SK-N-SH (cell line): ENCODE measurements at regions not wholly inside any gene's neighbourhood (a gene's known extent, or its start where the extent isn't known, plus 50 kb on each side); places are given as distances from the start of the nearest gene placed in this dataset.

ENCODE experiments used
- CTCF ChIA-PET: fragments of 300-600, 350-600 bp; formaldehyde crosslinking; extraction: SDS; loops from one replicate; lab custom pipeline; 2021; lab: Yijun Ruan, JAX
- POLR2A ChIA-PET: fragments of 350-600 bp; sonication (Branson Sonifier 250); formaldehyde crosslinking; extraction: SDS; loops from one replicate; lab custom pipeline; 2020; ENCODE audit warnings: antibody characterized with exemption, inconsistent platforms; lab: Yijun Ruan, JAX
- DNase-seq: peaks from one replicate; pipeline ENCODE4 v3.0.0; 2012
- H2AFZ ChIP-seq: fragments of 200-600 bp; sonication (generic); 2 replicates; pipeline ENCODE4 v1.8.1; 2016; ENCODE audit warnings: antibody characterized with exemption, mild to moderate bottlenecking, low read depth
- H3F3A ChIP-seq: fragments of 200-600 bp; sonication (generic); replicated peaks from 2 replicates; pipeline ENCODE3; 2016; ENCODE audit warnings: antibody characterized with exemption, mild to moderate bottlenecking; ENCODE audit not compliant: insufficient read depth
- H3K27ac ChIP-seq, 2 experiments: fragments of 200-500 bp in 1 of 2; fragments of 200-600 bp in 1 of 2; sonication (Bioruptor generic) in 1 of 2; sonication (generic), shearing (Covaris generic) in 1 of 2; 2 replicates each; pipeline versions ENCODE4 v1.5.1 to v1.6.1; 2014 to 2016; ENCODE audit warnings: low read depth in 2 of 2, inconsistent platforms in 1 of 2, low read length in 1 of 2, mild to moderate bottlenecking in 1 of 2, mixed read lengths in 1 of 2
- H3K27me3 ChIP-seq: fragments of 200-600 bp; sonication (generic), shearing (Covaris generic); 2 replicates; pipeline ENCODE4 v1.6.1; 2016; ENCODE audit warnings: mixed run types; ENCODE audit not compliant: insufficient read depth
- H3K36me3 ChIP-seq, 2 experiments: fragments of 200-500 bp in 1 of 2; fragments of 200-600 bp in 1 of 2; sonication (Bioruptor generic) in 1 of 2; sonication (generic) in 1 of 2; replicated peaks in 1 of 2; 2 replicates each; pipeline versions ENCODE3 to v1.5.1; 2014 to 2016; ENCODE audit warnings: low read length in 1 of 2, mild to moderate bottlenecking in 1 of 2; ENCODE audit not compliant: insufficient read depth in 2 of 2, control insufficient read depth in 1 of 2
- H3K4me1 ChIP-seq, 2 experiments: fragments of 200-500 bp in 1 of 2; fragments of 200-600 bp in 1 of 2; sonication (Bioruptor generic) in 1 of 2; sonication (generic), shearing (Covaris generic) in 1 of 2; 2 replicates each; pipeline versions ENCODE4 v1.5.1 to v1.6.1; 2014 to 2016; ENCODE audit warnings: low read depth in 1 of 2, low read length in 1 of 2, mixed run types in 1 of 2; ENCODE audit not compliant: insufficient read depth in 2 of 2, control insufficient read depth in 1 of 2
- H3K4me2 ChIP-seq: fragments of 200-600 bp; sonication (generic), shearing (Covaris generic); 2 replicates; pipeline ENCODE4 v1.6.1; 2017; ENCODE audit warnings: mixed run types
- H3K4me3 ChIP-seq, 2 experiments: fragments of 200-500 bp in 1 of 2; fragments of 200-600 bp in 1 of 2; sonication (Bioruptor generic) in 1 of 2; sonication (generic), shearing (Covaris generic) in 1 of 2; 2 replicates each; pipeline versions ENCODE4 v1.5.1 to v1.8.1; 2014 to 2016; ENCODE audit warnings: low read depth in 2 of 2, inconsistent platforms in 1 of 2, low read length in 1 of 2, mild to moderate bottlenecking in 1 of 2, mixed read lengths in 1 of 2, moderate library complexity in 1 of 2
- H3K79me2 ChIP-seq: fragments of 200-600 bp; sonication (generic); 2 replicates; pipeline ENCODE4 v1.8.1; 2017; ENCODE audit warnings: mild to moderate bottlenecking; ENCODE audit not compliant: insufficient read depth
- H3K9ac ChIP-seq: fragments of 200-600 bp; sonication (generic); 2 replicates; pipeline ENCODE4 v1.6.1; 2017; ENCODE audit warnings: mixed run types
- H3K9me2 ChIP-seq: fragments of 200-600 bp; sonication (generic); 2 replicates; pipeline ENCODE4 v1.6.1; 2017; ENCODE audit warnings: mixed run types
- H3K9me3 ChIP-seq: fragments of 200-600 bp; sonication (generic); 2 replicates; pipeline ENCODE4 v1.6.1; 2017; ENCODE audit warnings: mixed run types, mild to moderate bottlenecking, moderate library complexity
- H4K20me1 ChIP-seq: fragments of 200-600 bp; sonication (generic); 2 replicates; pipeline ENCODE4 v1.6.1; 2017; ENCODE audit warnings: mild to moderate bottlenecking, mixed run types; ENCODE audit not compliant: insufficient read depth
- ELF1 ChIP-seq: IDR thresholded peaks from 2 replicates; pipeline ENCODE4 v1.4.0; 2012
- EP300 ChIP-seq, 2 experiments: IDR thresholded peaks; 2 replicates each; pipeline versions ENCODE4 v1.4.0 to v1.6.1; 2012; ENCODE audit warnings: borderline replicate concordance in 1 of 2, low read depth in 1 of 2, low read length in 1 of 2
- EZH2phosphoT487 ChIP-seq: fragments of 200-600 bp; sonication (generic); IDR thresholded peaks from 2 replicates; pipeline ENCODE4 v1.6.1; 2017; ENCODE audit warnings: low read depth, mixed run types, mild to moderate bottlenecking, antibody characterized with exemption, moderate library complexity, borderline replicate concordance
- FOSL2 ChIP-seq: IDR thresholded peaks from 2 replicates; pipeline ENCODE4 v1.4.0; 2012; ENCODE audit warnings: low read depth, mild to moderate bottlenecking, moderate library complexity, borderline replicate concordance
- FOXM1 ChIP-seq: IDR thresholded peaks from 2 replicates; pipeline ENCODE4 v1.4.0; 2012; ENCODE audit warnings: low read depth, mild to moderate bottlenecking
- IRF3 ChIP-seq: fragments of 150-350 bp; IDR thresholded peaks from 2 replicates; pipeline ENCODE4 v1.6.1; 2016; ENCODE audit warnings: mild to moderate bottlenecking, low read depth, low read length
- JUND ChIP-seq: IDR thresholded peaks from 2 replicates; pipeline ENCODE4 v1.4.0; 2012
- MXI1 ChIP-seq: IDR thresholded peaks from 2 replicates; pipeline ENCODE4 v1.6.1; 2012; ENCODE audit warnings: mild to moderate bottlenecking, low read depth, low read length, improper control_type of control experiment
- NFIC ChIP-seq: IDR thresholded peaks from 2 replicates; pipeline ENCODE4 v1.4.0; 2012; ENCODE audit warnings: borderline replicate concordance
- NRF1 ChIP-seq: IDR thresholded peaks from 2 replicates; pipeline ENCODE4 v1.6.1; 2012; ENCODE audit warnings: low read depth, mild to moderate bottlenecking, low read length
- POLR2AphosphoS5 ChIP-seq: IDR thresholded peaks from 2 replicates; pipeline ENCODE4 v1.6.1; 2012; ENCODE audit warnings: low read depth, low read length
- RCOR1 ChIP-seq: fragments of 150-350 bp; IDR thresholded peaks from 2 replicates; pipeline ENCODE4 v1.6.1; 2017; ENCODE audit warnings: antibody characterized with exemption, low read length
- SMC3 ChIP-seq: IDR thresholded peaks from 2 replicates; pipeline ENCODE4 v1.6.1; 2012; ENCODE audit warnings: low read depth, low read length, improper control_type of control experiment
- TCF12 ChIP-seq: IDR thresholded peaks from 2 replicates; pipeline ENCODE4 v1.4.0; 2012
- TEAD4 ChIP-seq: IDR thresholded peaks from 2 replicates; pipeline ENCODE4 v1.4.0; 2012; ENCODE audit warnings: mild to moderate bottlenecking, borderline replicate concordance; ENCODE audit not compliant: insufficient read depth
- USF2 ChIP-seq: fragments of 150-350 bp; IDR thresholded peaks from 2 replicates; pipeline ENCODE4 v1.6.1; 2017; ENCODE audit warnings: antibody characterized with exemption, low read length, low read depth, borderline replicate concordance
- YY1 ChIP-seq: IDR thresholded peaks from 2 replicates; pipeline ENCODE4 v1.4.0; 2012; ENCODE audit warnings: low read depth, mild to moderate bottlenecking
- WGBS: methylation state at CpG from one replicate; pipeline ENCODE4 v1.1.6; 2017; ENCODE audit warnings: low lambda C conversion rate; 5-methylcytosine and 5-hydroxymethylcytosine counted together
- TF ChIP-seq, protein P1 (sequence below): IDR thresholded peaks from 2 replicates; pipeline ENCODE4; 2012
- TF ChIP-seq, protein P2 (sequence below): IDR thresholded peaks from 2 replicates; pipeline ENCODE4 v1.6.1; 2012; ENCODE audit warnings: mild to moderate bottlenecking, low read depth, low read length, moderate library complexity

DNA sequence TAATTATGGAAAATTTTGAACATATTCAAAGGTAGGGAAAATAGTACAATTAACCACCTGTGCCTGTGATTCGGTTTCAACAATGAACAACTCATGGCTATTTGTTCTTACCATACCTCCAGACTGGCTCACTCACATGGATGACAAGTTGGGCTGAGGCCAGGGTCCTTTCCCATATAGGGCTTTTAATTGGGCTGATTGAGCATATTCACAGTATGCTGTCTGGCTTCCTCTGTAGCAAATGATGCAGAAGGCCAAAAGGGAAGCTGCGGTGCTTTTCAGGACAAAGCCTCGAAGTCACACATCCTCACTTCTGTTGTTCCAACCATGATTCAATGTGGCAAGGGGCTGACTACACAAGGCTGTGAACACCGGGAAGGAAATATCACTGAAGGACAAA is 297.5 kb upstream of the SLC16A7 start:
- Histone ChIP-seq H3K4me2 (no peak overlapping the region), H3K36me3 (no peaks in the 10 kb centered on the region), H4K20me1 (no peaks in the 10 kb centered on the region), H3F3A (no peaks in the 10 kb centered on the region), H3K27me3 (no peaks in the 10 kb centered on the region), H3K79me2 (no peaks in the 10 kb centered on the region), H3K9ac (no peak overlapping the region), H3K4me3 (no peak overlapping the region), H2AFZ (no peak overlapping the region), H3K9me3 (no peaks in the 10 kb centered on the region), H3K9me2 (no peaks in the 10 kb centered on the region), H3K4me1 (no peaks in the 10 kb centered on the region), H3K27ac (no peak overlapping the region)
- TF ChIP-seq NRF1 (no peak), TEAD4 (no peak)
- CTCF ChIA-PET, result no interaction called here
- WGBS, result 13% methylated on average over 4 of the region's 4 CpGs
- POLR2A ChIA-PET, result no interaction called here
- DNase-seq, result no peak

GRCh38 chr12:59294221-59294620 is 301.6 kb upstream of the SLC16A7 start:
- no peaks in the 10 kb centered on the region for H4K20me1 ChIP-seq
- no peak overlapping the region for H3K4me2 ChIP-seq
- no peaks in the 10 kb centered on the region for H3K9me3 ChIP-seq
- DNase-seq, result no peak
- H3K36me3 ChIP-seq, result no peaks in the 10 kb centered on the region
- no peak overlapping the region for H2AFZ ChIP-seq
- H3K9ac ChIP-seq, result no peak overlapping the region
- ChIA-PET CTCF (no interaction called here), POLR2A (no interaction called here)
- no peaks in the 10 kb centered on the region for H3F3A ChIP-seq
- H3K9me2 ChIP-seq, result no peaks in the 10 kb centered on the region
- no peaks in the 10 kb centered on the region for H3K4me1 ChIP-seq
- H3K79me2 ChIP-seq, result no peaks in the 10 kb centered on the region
- no peak for TF ChIP-seq EP300 (IDR thresholded peaks at IDR 0.05; ENCODE audit: borderline replicate concordance in 1 of 2, low read depth in 1 of 2, low read length in 1 of 2)
- TF ChIP-seq, protein P1, sequence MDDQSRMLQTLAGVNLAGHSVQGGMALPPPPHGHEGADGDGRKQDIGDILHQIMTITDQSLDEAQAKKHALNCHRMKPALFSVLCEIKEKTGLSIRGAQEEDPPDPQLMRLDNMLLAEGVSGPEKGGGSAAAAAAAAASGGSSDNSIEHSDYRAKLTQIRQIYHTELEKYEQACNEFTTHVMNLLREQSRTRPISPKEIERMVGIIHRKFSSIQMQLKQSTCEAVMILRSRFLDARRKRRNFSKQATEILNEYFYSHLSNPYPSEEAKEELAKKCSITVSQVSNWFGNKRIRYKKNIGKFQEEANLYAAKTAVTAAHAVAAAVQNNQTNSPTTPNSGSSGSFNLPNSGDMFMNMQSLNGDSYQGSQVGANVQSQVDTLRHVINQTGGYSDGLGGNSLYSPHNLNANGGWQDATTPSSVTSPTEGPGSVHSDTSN, result no peak
- no peak for TF ChIP-seq EZH2phosphoT487
- TF ChIP-seq RCOR1, result no peak
- TF ChIP-seq YY1, result no peak
- no peak for TF ChIP-seq TEAD4
- no peak for TF ChIP-seq JUND
- TF ChIP-seq USF2, result no peak
- no peak for TF ChIP-seq ELF1
- TF ChIP-seq POLR2AphosphoS5, result no peak
- TF ChIP-seq FOXM1, result no peak
- no peak for TF ChIP-seq IRF3
- TF ChIP-seq FOSL2, result no peak
- no peak for TF ChIP-seq SMC3
- TF ChIP-seq, protein P2, sequence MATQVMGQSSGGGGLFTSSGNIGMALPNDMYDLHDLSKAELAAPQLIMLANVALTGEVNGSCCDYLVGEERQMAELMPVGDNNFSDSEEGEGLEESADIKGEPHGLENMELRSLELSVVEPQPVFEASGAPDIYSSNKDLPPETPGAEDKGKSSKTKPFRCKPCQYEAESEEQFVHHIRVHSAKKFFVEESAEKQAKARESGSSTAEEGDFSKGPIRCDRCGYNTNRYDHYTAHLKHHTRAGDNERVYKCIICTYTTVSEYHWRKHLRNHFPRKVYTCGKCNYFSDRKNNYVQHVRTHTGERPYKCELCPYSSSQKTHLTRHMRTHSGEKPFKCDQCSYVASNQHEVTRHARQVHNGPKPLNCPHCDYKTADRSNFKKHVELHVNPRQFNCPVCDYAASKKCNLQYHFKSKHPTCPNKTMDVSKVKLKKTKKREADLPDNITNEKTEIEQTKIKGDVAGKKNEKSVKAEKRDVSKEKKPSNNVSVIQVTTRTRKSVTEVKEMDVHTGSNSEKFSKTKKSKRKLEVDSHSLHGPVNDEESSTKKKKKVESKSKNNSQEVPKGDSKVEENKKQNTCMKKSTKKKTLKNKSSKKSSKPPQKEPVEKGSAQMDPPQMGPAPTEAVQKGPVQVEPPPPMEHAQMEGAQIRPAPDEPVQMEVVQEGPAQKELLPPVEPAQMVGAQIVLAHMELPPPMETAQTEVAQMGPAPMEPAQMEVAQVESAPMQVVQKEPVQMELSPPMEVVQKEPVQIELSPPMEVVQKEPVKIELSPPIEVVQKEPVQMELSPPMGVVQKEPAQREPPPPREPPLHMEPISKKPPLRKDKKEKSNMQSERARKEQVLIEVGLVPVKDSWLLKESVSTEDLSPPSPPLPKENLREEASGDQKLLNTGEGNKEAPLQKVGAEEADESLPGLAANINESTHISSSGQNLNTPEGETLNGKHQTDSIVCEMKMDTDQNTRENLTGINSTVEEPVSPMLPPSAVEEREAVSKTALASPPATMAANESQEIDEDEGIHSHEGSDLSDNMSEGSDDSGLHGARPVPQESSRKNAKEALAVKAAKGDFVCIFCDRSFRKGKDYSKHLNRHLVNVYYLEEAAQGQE, result no peak
- TF ChIP-seq NFIC, result no peak
- TF ChIP-seq TCF12, result no peak
- TF ChIP-seq NRF1, result no peak
- TF ChIP-seq MXI1, result no peak
- 3% methylated on average over 5 of the region's 5 CpGs for WGBS
- no peak overlapping the region for H3K4me3 ChIP-seq
- H3K27ac ChIP-seq, result no peak overlapping the region
- no peaks in the 10 kb centered on the region for H3K27me3 ChIP-seq
